Head of caudate nucleus (tissue), 42 donors: ENCODE measurements at regions not wholly inside any gene's neighbourhood (a gene's known extent, or its start where the extent isn't known, plus 50 kb on each side); places are given as distances from the start of the nearest gene placed in this dataset.
"Not testable (repeated sequence)": the region's sequence is repeated elsewhere in the genome, so short reads cannot be mapped to it uniquely, and the experiment has no call there.

Experiments used
- DNase-seq, 42 donors: peaks; one replicate each; pipeline versions ENCODE4 v3.0.0 to v3.0.0-alpha.2; 2020 to 2021; ENCODE audit warnings: mixed read lengths in 7 of 42
- intact Hi-C: fragments of 100-400 bp; cut with DNase I; formaldehyde crosslinking; loops from one replicate; pipeline ENCODE4 v1.15.0; 2022

GRCh38 chr17:36833279-36833678 is 104.0 kb upstream of the LHX1 start:
- no peak for DNase-seq
- intact Hi-C loops, result no loop called here

- intact Hi-C loops, result no loop called here
- DNase-seq, result no peak
Observed at GRCh38 chr17:36835036-36835435, 102.2 kb upstream of the LHX1 start.

- intact Hi-C loops, result no loop called here
- DNase-seq, result no peak
Observed at GRCh38 chr17:36837195-36837938, 99.9 kb upstream of the LHX1 start.

- intact Hi-C loops, result no loop called here
- DNase-seq, result no peak
Observed at GRCh38 chr17:36837939-36838272, 99.4 kb upstream of the LHX1 start.

- intact Hi-C loops, result no loop called here
- no peak for DNase-seq
Observed at GRCh38 chr17:36839256-36839655, 98.0 kb upstream of the LHX1 start.

GRCh38 chr17:36840796-36841195 is 96.5 kb upstream of the LHX1 start:
- intact Hi-C loops, result no loop called here
- no peak for DNase-seq

- intact Hi-C loops, result no loop called here
- DNase-seq, result no peak
Observed at GRCh38 chr17:36842231-36842819, 95.0 kb upstream of the LHX1 start.

GRCh38 chr17:36842963-36843558 is 94.2 kb upstream of the LHX1 start:
- intact Hi-C loops, result no loop called here

GRCh38 chr17:36844013-36844412 is 93.3 kb upstream of the LHX1 start:
- no peak for DNase-seq
- intact Hi-C loops, result no loop called here

More at GRCh38 chr17:36842963-36843558, 94.2 kb upstream of the LHX1 start:
- DNase-seq, result no peak

- no peak for DNase-seq
- intact Hi-C loops, result no loop called here
Observed at GRCh38 chr17:36844601-36845000, 92.7 kb upstream of the LHX1 start.

GRCh38 chr17:36845916-36846315 is 91.4 kb upstream of the LHX1 start:
- DNase-seq, result no peak
- intact Hi-C loops, result no loop called here

GRCh38 chr17:36846410-36847292 is 90.6 kb upstream of the LHX1 start:
- intact Hi-C loops, result no loop called here
- DNase-seq, result no peak

- DNase-seq, result no peak
- intact Hi-C loops, result no loop called here
Observed at GRCh38 chr17:36848008-36848902, 89.0 kb upstream of the LHX1 start.

- intact Hi-C loops, DNase-seq: not testable (repeated sequence)
Observed at GRCh38 chr17:36849020-36849419, 88.3 kb upstream of the LHX1 start.

GRCh38 chr17:36849871-36850348 is 87.4 kb upstream of the LHX1 start:
- no peak for DNase-seq
- intact Hi-C loops, result no loop called here

GRCh38 chr17:36850790-36851189 is 86.5 kb upstream of the LHX1 start:
- DNase-seq, result no peak
- intact Hi-C loops, result no loop called here

GRCh38 chr17:36851250-36851649 is 86.0 kb upstream of the LHX1 start:
- intact Hi-C loops, result no loop called here
- no peak for DNase-seq

GRCh38 chr17:36852478-36852877 is 84.8 kb upstream of the LHX1 start:
- DNase-seq, intact Hi-C loops: not testable (repeated sequence)

- DNase-seq, result no peak
- intact Hi-C loops, result no loop called here
Observed at GRCh38 chr17:36854982-36855381, 82.3 kb upstream of the LHX1 start.
